Small intestine (tissue), 7 donors: ENCODE measurements at regions not wholly inside any gene's neighbourhood (a gene's known extent, or its start where the extent isn't known, plus 50 kb on each side); places are given as distances from the start of the nearest gene placed in this dataset.

Experiments used
- DNase-seq, 2 donors: peaks; one replicate each; pipeline versions ENCODE4 v3.0.0 to v3.0.0-alpha.2; 2013
- FAIRE-seq: peaks from 2 replicates; lab custom pipeline; 2012; peaks lifted over from hg19 to GRCh38; lab: Jason Lieb, UNC
- H3K27ac ChIP-seq, 3 donors: one replicate each; pipeline ENCODE4 v1.5.1; 2013; ENCODE audit warnings: low read length in 2 of 3, mild to moderate bottlenecking in 2 of 3, control low read depth in 1 of 3, inconsistent platforms in 1 of 3, low read depth in 1 of 3, moderate library complexity in 1 of 3
- H3K27me3 ChIP-seq, 3 donors: one replicate each; pipeline ENCODE4 v1.6.1; 2013; ENCODE audit warnings: low read length in 3 of 3, inconsistent platforms in 1 of 3; ENCODE audit not compliant: control insufficient read depth in 3 of 3, insufficient read depth in 3 of 3
- H3K36me3 ChIP-seq, 3 donors: one replicate each; pipeline ENCODE4 v1.6.1; 2013; ENCODE audit warnings: low read length in 3 of 3, inconsistent platforms in 1 of 3, low read depth in 1 of 3, mild to moderate bottlenecking in 1 of 3, moderate library complexity in 1 of 3; ENCODE audit not compliant: control insufficient read depth in 3 of 3, insufficient read depth in 2 of 3
- H3K4me1 ChIP-seq, 3 donors: one replicate each; pipeline ENCODE4 v1.6.1; 2013; ENCODE audit warnings: low read length in 2 of 3, inconsistent platforms in 1 of 3, low read depth in 1 of 3, mild to moderate bottlenecking in 1 of 3, moderate library complexity in 1 of 3; ENCODE audit not compliant: control insufficient read depth in 3 of 3, insufficient read depth in 2 of 3
- H3K4me3 ChIP-seq, 3 donors: one replicate each; pipeline ENCODE4 v1.5.1; 2013; ENCODE audit warnings: low read length in 3 of 3, control low read depth in 1 of 3, inconsistent platforms in 1 of 3, low read depth in 1 of 3, mild to moderate bottlenecking in 1 of 3, moderate library complexity in 1 of 3
- H3K9me3 ChIP-seq, 2 donors: one replicate each; pipeline ENCODE4 v1.6.1; 2013; ENCODE audit warnings: low read depth in 1 of 2, low read length in 1 of 2; ENCODE audit not compliant: control insufficient read depth in 2 of 2, insufficient read depth in 1 of 2
- WGBS, 3 donors: extraction: QIAGEN DNeasy Blood & Tissue Kit; methylation state at CpG; one replicate each; pipeline ENCODE4 v1.1.7; 2013; 5-methylcytosine and 5-hydroxymethylcytosine counted together
- donor health status: healthy with polysubstance abuse.
- donor health status: control.
- donor health status: control.
- donor health status: Bipolar disorder and iron deficiency.
- donor health status: healthy.

DNA sequence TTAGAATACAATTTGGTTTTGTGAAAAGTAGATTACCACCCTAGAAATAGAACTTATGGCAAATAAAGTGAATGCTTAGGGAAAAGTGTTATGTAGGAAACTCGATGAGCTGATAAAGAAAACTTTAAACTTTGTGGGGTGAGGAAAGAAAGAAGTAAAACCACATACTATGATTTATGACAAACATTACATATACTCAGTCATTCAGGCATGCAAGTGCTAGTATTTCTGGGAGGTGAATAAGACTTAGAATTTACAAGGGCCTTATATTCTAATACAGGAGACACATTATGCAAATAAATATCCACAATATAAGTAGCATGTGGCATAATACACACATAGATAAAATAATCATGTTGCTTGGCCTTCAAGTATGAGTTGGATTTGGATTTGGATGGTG lies 618.1 kb downstream of the XIRP2 start:
- Histone ChIP-seq H3K36me3 (no peaks in the 10 kb centered on the region), H3K9me3 (no peaks in the 10 kb centered on the region), H3K27ac (no peak overlapping the region), H3K27me3 (no peaks in the 10 kb centered on the region), H3K4me3 (no peak overlapping the region), H3K4me1 (no peaks in the 10 kb centered on the region)
- no peak for DNase-seq
- no peak for FAIRE-seq
- 62 to 81% (median 71%) methylated on average over 1 of the region's 1 CpG for WGBS, 3 donors

DNA sequence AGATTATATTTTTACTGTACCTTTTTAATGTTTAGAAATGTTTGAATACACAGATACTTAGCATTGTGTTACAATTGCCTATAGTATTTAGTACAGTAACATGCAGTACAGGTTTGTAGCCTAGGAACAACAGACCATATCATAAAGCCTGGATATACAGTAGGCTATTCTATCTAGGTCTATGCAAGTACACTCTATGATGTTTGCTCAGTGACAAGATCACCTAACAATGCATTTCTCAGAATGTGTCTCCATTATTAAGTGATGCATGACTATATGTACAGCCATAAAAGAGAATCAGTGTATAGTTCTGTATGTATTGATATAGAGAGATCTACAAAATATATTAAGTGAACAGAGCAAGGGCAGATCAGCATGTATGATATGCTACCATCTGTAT lies 616.4 kb downstream of the XIRP2 start:
- no peak for FAIRE-seq
- Histone ChIP-seq H3K9me3 (no peaks in the 10 kb centered on the region), H3K4me3 (no peak overlapping the region), H3K4me1 (no peaks in the 10 kb centered on the region), H3K36me3 (no peaks in the 10 kb centered on the region), H3K27ac (no peak overlapping the region), H3K27me3 (no peaks in the 10 kb centered on the region)
- no peak for DNase-seq

DNA sequence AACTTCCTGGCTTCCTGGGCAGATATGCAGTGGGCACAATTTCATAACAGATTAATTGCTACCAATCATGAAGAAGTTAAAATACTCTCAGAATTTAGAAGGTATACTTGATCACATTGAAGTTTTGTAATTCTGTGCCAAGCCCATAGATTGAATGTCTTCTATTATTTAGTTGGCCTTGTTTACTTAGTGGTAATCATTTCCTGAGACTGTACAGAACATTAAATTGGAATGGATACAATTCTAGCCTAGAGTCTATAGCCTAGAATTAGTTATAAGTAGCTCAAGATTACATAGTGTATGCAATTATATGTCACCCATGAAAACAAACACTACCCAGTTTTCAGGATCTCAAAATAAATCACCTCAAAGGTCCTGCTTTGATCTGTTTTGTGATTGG lies 615.8 kb downstream of the XIRP2 start:
- FAIRE-seq = no peak
- H3K4me3 ChIP-seq = no peak overlapping the region
- DNase-seq = no peak

DNA sequence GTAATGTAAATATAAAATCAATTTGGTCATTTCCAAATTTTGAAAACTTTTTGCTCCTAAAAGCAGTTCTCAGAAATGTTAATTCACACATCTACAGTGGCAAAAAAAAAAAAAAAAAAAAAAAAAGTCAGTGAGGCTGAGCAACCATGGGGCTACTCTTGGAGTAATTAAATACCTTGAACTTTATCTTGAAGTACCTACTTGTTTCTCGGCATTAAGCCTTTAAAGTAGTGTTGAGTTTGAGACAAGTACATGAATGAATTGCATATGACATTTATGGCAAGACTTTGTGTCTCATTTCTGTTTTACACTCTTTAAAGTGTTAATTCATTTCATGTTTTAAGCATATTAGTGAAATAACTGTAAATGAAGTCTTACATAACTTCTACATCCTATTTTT lies 613.3 kb downstream of the XIRP2 start:
- 67 to 86% (median 75%) methylated on average over 1 of the region's 1 CpG for WGBS, 3 donors
- Histone ChIP-seq H3K9me3 (no peaks in the 10 kb centered on the region), H3K36me3 (no peaks in the 10 kb centered on the region), H3K27ac (no peak overlapping the region), H3K27me3 (no peaks in the 10 kb centered on the region), H3K4me1 (no peaks in the 10 kb centered on the region), H3K4me3 (no peak overlapping the region)
- FAIRE-seq (no peak), DNase-seq (no peak)

More for the DNA sequence above, 615.8 kb downstream of the XIRP2 start:
- Histone ChIP-seq H3K27me3 (no peaks in the 10 kb centered on the region), H3K9me3 (no peaks in the 10 kb centered on the region), H3K36me3 (no peaks in the 10 kb centered on the region), H3K4me1 (no peaks in the 10 kb centered on the region), H3K27ac (no peak overlapping the region)

DNA sequence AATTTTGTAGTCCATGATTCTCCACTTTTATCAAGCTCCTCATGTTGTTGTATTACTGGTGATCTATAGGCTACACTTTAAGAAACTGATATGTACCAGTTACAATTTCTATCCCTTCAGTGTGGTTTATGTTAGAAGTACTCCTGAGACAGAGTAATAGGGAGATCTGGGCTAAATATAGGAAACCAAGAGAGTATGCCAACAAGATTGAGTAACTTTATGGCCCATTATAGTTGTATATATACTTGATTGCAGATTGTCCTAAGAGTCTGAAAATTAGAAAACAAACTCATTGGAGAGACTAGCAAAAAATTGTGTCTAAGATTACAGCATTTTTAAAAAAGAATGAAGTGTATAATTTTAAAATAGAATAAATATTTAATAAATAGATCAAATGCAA lies 605.6 kb downstream of the XIRP2 start:
- H3K4me3 ChIP-seq = no peak overlapping the region
- no peak overlapping the region for H3K27ac ChIP-seq
- no peaks in the 10 kb centered on the region for H3K27me3 ChIP-seq
- no peaks in the 10 kb centered on the region for H3K4me1 ChIP-seq
- H3K36me3 ChIP-seq = no peaks in the 10 kb centered on the region
- DNase-seq = no peak
- no peaks in the 10 kb centered on the region for H3K9me3 ChIP-seq
- no peak for FAIRE-seq

DNA sequence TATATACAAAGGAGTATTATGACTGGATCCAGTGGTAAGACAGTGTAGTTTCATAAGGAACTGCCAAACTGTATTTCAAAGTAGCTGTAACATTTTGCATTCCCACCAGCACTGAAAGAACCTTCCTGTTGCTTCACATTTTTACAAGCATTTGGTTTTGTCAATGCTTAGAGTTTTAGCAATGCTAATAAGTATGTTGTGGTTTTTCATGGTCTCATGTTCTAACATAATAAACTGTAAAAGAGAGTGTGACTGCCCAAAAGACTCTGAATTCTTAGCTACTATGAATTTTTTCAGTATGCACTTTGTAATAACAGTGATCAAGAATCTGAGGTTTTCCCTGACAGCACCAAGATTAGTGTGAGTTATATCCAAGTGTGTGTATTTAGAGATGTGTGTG lies 604.2 kb downstream of the XIRP2 start:
- no peak for DNase-seq
- Histone ChIP-seq H3K27ac (no peak overlapping the region), H3K36me3 (no peaks in the 10 kb centered on the region), H3K4me1 (no peaks in the 10 kb centered on the region), H3K4me3 (no peak overlapping the region), H3K9me3 (no peaks in the 10 kb centered on the region), H3K27me3 (no peaks in the 10 kb centered on the region)
- FAIRE-seq = no peak

DNA sequence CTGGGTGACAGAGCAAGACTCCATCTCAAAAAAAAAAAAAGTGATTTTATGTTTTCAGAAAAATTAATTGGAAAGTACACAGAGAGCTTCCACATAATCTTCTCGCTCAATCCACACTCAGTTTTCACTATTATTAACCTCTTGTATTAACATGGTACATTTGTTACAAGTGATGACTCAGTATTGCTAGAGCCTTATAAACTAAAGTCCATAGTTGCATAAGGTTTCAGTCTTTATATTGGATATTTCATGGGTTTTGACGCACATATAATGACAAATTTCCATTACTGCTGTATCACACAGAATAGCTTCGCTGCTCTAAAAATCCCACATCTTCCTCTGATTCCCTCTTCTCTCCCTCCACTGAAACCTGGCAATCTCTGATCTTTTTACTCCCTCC lies 603.5 kb downstream of the XIRP2 start:
- no peak overlapping the region for H3K4me3 ChIP-seq

DNA sequence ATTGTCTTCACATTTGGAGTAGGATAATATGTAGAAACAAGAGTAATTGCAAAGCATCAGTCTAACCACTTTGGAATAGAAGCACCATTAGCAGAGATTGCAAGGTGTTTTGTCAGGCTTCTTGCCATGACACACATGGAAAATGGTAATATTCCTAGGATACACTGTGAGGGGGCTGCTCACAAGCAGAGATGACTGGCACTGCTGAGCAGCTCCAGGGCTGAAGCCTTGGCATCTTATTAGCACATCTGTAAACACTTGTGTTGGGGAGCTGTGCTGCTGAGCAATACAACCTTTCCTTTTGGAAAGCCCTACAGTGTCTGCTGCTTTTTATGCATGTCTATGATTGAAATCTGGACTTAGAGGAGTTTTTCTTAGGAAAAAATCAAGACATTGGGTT lies 602.2 kb downstream of the XIRP2 start:
- Histone ChIP-seq H3K36me3 (no peaks in the 10 kb centered on the region), H3K4me3 (no peak overlapping the region), H3K4me1 (no peaks in the 10 kb centered on the region), H3K27me3 (no peaks in the 10 kb centered on the region), H3K27ac (no peak overlapping the region), H3K9me3 (no peaks in the 10 kb centered on the region)
- DNase-seq (no peak), FAIRE-seq (no peak)

More for the DNA sequence above, 603.5 kb downstream of the XIRP2 start:
- FAIRE-seq (no peak), DNase-seq (no peak)
- no peaks in the 10 kb centered on the region for H3K27me3 ChIP-seq
- H3K36me3 ChIP-seq = no peaks in the 10 kb centered on the region
- H3K4me1 ChIP-seq = no peaks in the 10 kb centered on the region
- H3K27ac ChIP-seq = no peak overlapping the region
- WGBS, 3 donors = 82 to 91% (median 89%) methylated on average over 3 of the region's 3 CpGs
- H3K9me3 ChIP-seq = no peaks in the 10 kb centered on the region

DNA sequence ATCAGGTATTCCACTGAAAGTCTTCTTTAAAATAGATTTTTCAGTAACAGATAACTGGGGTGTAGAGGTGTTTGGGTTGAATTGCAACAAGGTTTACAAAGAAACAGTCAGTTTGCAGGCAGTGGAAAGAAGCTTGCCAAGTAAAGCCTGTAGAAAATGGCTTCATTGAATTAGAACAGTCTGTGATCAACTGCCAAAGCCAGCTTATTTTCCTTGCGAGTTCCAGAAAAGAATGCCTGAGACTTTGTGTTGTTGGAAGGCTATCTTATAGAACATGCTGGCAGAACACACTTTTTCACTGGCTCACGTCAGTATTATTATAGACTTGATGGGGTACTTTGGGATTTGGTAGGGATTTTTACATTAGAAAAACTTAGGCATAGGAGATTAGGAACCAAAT lies 601.0 kb downstream of the XIRP2 start:
- WGBS, 3 donors = 74 to 81% (median 79%) methylated on average over 2 of the region's 2 CpGs
- no peaks in the 10 kb centered on the region for H3K27me3 ChIP-seq
- no peak for FAIRE-seq
- H3K36me3 ChIP-seq = no peaks in the 10 kb centered on the region
- no peak overlapping the region for H3K27ac ChIP-seq
- H3K4me1 ChIP-seq = no peaks in the 10 kb centered on the region
- no peaks in the 10 kb centered on the region for H3K9me3 ChIP-seq
- no peak for DNase-seq
- no peak overlapping the region for H3K4me3 ChIP-seq
